Transverse colon (tissue), 4 donors: ENCODE measurements at regions not wholly inside any gene's neighbourhood (a gene's known extent, or its start where the extent isn't known, plus 50 kb on each side); places are given as distances from the start of the nearest gene placed in this dataset.

Source experiments
- DNase-seq: peaks from one replicate; pipeline ENCODE4 v3.0.0-alpha.2; 2019
- H3K27ac ChIP-seq, 4 donors: fragments of 200-600 bp; sonication (generic); 2 replicates each; pipeline ENCODE4 v1.5.1; 2016 to 2018; ENCODE audit warnings: inconsistent platforms in 4 of 4
- H3K27me3 ChIP-seq: fragments of 200-600 bp; sonication (generic); 2 replicates; pipeline ENCODE4 v1.5.1; 2017; ENCODE audit warnings: inconsistent platforms
- H3K36me3 ChIP-seq, 4 donors: fragments of 200-600 bp; sonication (generic); 2 replicates each; pipeline ENCODE4 v1.5.1; 2017 to 2019; ENCODE audit warnings: inconsistent platforms in 4 of 4
- H3K4me1 ChIP-seq, 4 donors: fragments of 200-600 bp; sonication (generic); 2 replicates each; pipeline ENCODE4 v1.5.1; 2017 to 2020; ENCODE audit warnings: inconsistent platforms in 4 of 4
- H3K4me3 ChIP-seq, 4 donors: fragments of 200-600 bp; sonication (generic); 1 replicate in 1 of 4; 2 replicates in 3 of 4; pipeline versions ENCODE4 v1.5.1 to v1.6.1; 2017 to 2019; ENCODE audit warnings: inconsistent platforms in 4 of 4
- H3K9me3 ChIP-seq, 2 donors: fragments of 200-600 bp; sonication (generic); 2 replicates each; pipeline ENCODE4 v1.5.1; 2017 to 2019; ENCODE audit warnings: inconsistent platforms in 2 of 2
- CTCF ChIP-seq, 5 experiments: fragments of 200-600 bp in 3 of 5; fragments of 450-650 bp in 2 of 5; sonication (generic) in 3 of 5; IDR thresholded peaks; 1 replicate in 2 of 5; 2 replicates in 3 of 5; pipeline ENCODE4 v1.5.1; 2016 to 2017; ENCODE audit warnings: antibody characterized with exemption in 5 of 5, inconsistent platforms in 3 of 5, mild to moderate bottlenecking in 2 of 5, moderate library complexity in 1 of 5
- EP300 ChIP-seq: sonication (generic); formaldehyde crosslinking; IDR thresholded peaks from one replicate; pipeline ENCODE4 v1.6.1; 2017; ENCODE audit warnings: antibody characterized with exemption, low read depth
- POLR2A ChIP-seq: fragments of 450-650 bp; IDR thresholded peaks from one replicate; pipeline ENCODE4 v1.6.1; 2016; ENCODE audit warnings: antibody characterized with exemption, mild to moderate bottlenecking, moderate library complexity
- POLR2AphosphoS5 ChIP-seq, 3 donors: sonication (generic); formaldehyde crosslinking; IDR thresholded peaks; one replicate each; pipeline ENCODE4 v1.6.1; 2016; ENCODE audit warnings: antibody characterized with exemption in 3 of 3
- WGBS, 2 donors: methylation state at CpG; one replicate each; pipeline ENCODE4 v1.1.5; 2018; ENCODE audit warnings: low coverage in 1 of 2; 5-methylcytosine and 5-hydroxymethylcytosine counted together
- in situ Hi-C, 4 donors: fragments of 200-750 bp; cut with MboI; loops; one replicate each; pipeline versions ENCODE4 v1.15.0 to v1.15.1; 2017; ENCODE audit warnings: low sequenced_read_pairs in 3 of 4, low pct_ligation_motif_present in 1 of 4, low pct_unique_long_range_greater_than_20kb in 1 of 4
- intact Hi-C: fragments of 100-400 bp; cut with DNase I; formaldehyde crosslinking; loops from one replicate; pipeline ENCODE4 v1.15.1; 2023; ENCODE audit warnings: low total_unique reads

- Histone ChIP-seq H3K4me3 (no peak overlapping the region), H3K27ac (no peak overlapping the region), H3K4me1 (no peaks in the 10 kb centered on the region), H3K36me3 (no peaks in the 10 kb centered on the region), H3K27me3 (no peaks in the 10 kb centered on the region), H3K9me3 (no peaks in the 10 kb centered on the region)
- 75 to 80% methylated on average over 2 of the region's 2 CpGs for WGBS, 2 donors
- intact Hi-C loops (no loop called here), in situ Hi-C loops (no loop called here)
- no peak for DNase-seq
- TF ChIP-seq POLR2A = no peak
- TF ChIP-seq EP300 = no peak
- TF ChIP-seq CTCF (IDR thresholded peaks at IDR 0.05) = no peak
- TF ChIP-seq POLR2AphosphoS5 (IDR thresholded peaks at IDR 0.05) = no peak
Measured at GRCh38 chr1:193697115-193697762, 510.8 kb upstream of the B3GALT2 start.

- in situ Hi-C loops = no loop called here
- WGBS, 2 donors = 66 to 82% methylated on average over 1 of the region's 1 CpG
Measured at GRCh38 chr1:193694741-193695140, 508.3 kb upstream of the B3GALT2 start.

GRCh38 chr1:193685986-193686385, 499.6 kb upstream of the B3GALT2 start:
- Histone ChIP-seq H3K27me3 (no peaks in the 10 kb centered on the region), H3K4me3 (no peak overlapping the region), H3K27ac (no peak overlapping the region), H3K9me3 (no peaks in the 10 kb centered on the region), H3K4me1 (peaks cover 0 to 10% (median 3%) of the 10 kb centered on the region in 4 donors), H3K36me3 (no peaks in the 10 kb centered on the region)
- intact Hi-C loops (no loop called here), in situ Hi-C loops (no loop called here)
- DNase-seq = no peak
- whole genome bisulfite sequencing, 2 donors = 71 to 84% methylated on average over 2 of the region's 2 CpGs
- TF ChIP-seq CTCF (IDR thresholded peaks at IDR 0.05) = no peak
- TF ChIP-seq POLR2AphosphoS5 (IDR thresholded peaks at IDR 0.05) = no peak
- no peak for TF ChIP-seq EP300
- no peak for TF ChIP-seq POLR2A

More at GRCh38 chr1:193694741-193695140, 508.3 kb upstream of the B3GALT2 start:
- no peaks in the 10 kb centered on the region for H3K4me1 ChIP-seq
- no peaks in the 10 kb centered on the region for H3K36me3 ChIP-seq
- no peak overlapping the region for H3K27ac ChIP-seq
- no peak for DNase-seq
- no peaks in the 10 kb centered on the region for H3K9me3 ChIP-seq
- no peak overlapping the region for H3K4me3 ChIP-seq
- TF ChIP-seq CTCF (IDR thresholded peaks at IDR 0.05) = no peak
- TF ChIP-seq EP300 = no peak
- no peak for TF ChIP-seq POLR2AphosphoS5 (IDR thresholded peaks at IDR 0.05)
- TF ChIP-seq POLR2A = no peak
- no peaks in the 10 kb centered on the region for H3K27me3 ChIP-seq
- intact Hi-C loops = no loop called here

- H3K4me3 ChIP-seq = no peak overlapping the region
- no peak for TF ChIP-seq CTCF (IDR thresholded peaks at IDR 0.05)
- no peak for TF ChIP-seq EP300
- TF ChIP-seq POLR2A = no peak
- no peak for TF ChIP-seq POLR2AphosphoS5 (IDR thresholded peaks at IDR 0.05)
- H3K36me3 ChIP-seq = no peaks in the 10 kb centered on the region
- no peak overlapping the region for H3K27ac ChIP-seq
- in situ Hi-C loops = no loop called here
- H3K27me3 ChIP-seq = no peaks in the 10 kb centered on the region
- no peaks in the 10 kb centered on the region for H3K9me3 ChIP-seq
- H3K4me1 ChIP-seq = peaks cover 0 to 15% (median 9%) of the 10 kb centered on the region in 4 donors
- intact Hi-C loops = no loop called here
- no peak for DNase-seq
- 30 to 35% methylated on average over 1 of the region's 1 CpG for WGBS, 2 donors
Measured at GRCh38 chr1:193681422-193681821, 495.0 kb upstream of the B3GALT2 start.
